Spleen (tissue), 3 donors: ENCODE measurements at regions not wholly inside any gene's neighbourhood (a gene's known extent, or its start where the extent isn't known, plus 50 kb on each side); places are given as distances from the start of the nearest gene placed in this dataset.

Source experiments
- POLR2A ChIP-seq, 3 donors: fragments of 450-650 bp; IDR thresholded peaks; one replicate each; pipeline ENCODE4 v1.5.1; 2017; ENCODE audit warnings: antibody characterized with exemption in 3 of 3, mild to moderate bottlenecking in 1 of 3
- POLR2AphosphoS5 ChIP-seq, 3 donors: sonication (generic); formaldehyde crosslinking; IDR thresholded peaks; one replicate each; pipeline ENCODE4 v1.5.1; 2017; ENCODE audit warnings: antibody characterized with exemption in 3 of 3

- TF ChIP-seq POLR2A (IDR thresholded peaks at IDR 0.05) = no peak
- no peak for TF ChIP-seq POLR2AphosphoS5 (IDR thresholded peaks at IDR 0.05)
Observed at GRCh38 chr17:74051348-74051747, 152.1 kb upstream of the RPL38 start.
